ENCODE measurements at regions not wholly inside any gene's neighbourhood (a gene's known extent, or its start where the extent isn't known, plus 50 kb on each side); places are given as distances from the start of the nearest gene placed in this dataset.

DNA sequence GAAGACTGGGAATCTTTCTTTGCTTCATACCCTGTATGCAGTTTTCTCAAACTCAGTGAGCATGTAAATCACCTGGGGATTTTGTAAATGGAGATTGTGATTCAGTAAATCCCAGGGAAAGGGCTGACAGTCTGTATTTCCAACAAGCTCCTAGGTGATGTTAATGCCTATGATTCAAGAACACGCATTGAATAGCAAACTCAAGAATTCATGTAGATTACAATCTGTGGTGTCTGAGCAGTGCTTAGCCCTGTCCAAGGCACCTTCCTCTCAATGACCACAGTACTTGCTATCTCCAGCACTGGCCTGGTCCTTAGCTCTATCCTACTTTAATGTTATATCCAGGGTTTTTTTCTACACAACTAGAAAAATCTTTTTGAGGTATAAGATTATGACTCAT lies 721.4 kb upstream of the MEF2C start:
- H3K4ac ChIP-seq (ENCODE audit: low read depth, low read length): no peak overlapping the region
- no peaks in the 10 kb centered on the region for H3K9me3 ChIP-seq (ENCODE audit: control insufficient read depth, insufficient read depth, low read length)
- no peak overlapping the region for H3K56ac ChIP-seq (ENCODE audit: extremely low read depth, insufficient read depth, low read length)
- no peaks in the 10 kb centered on the region for H4K20me1 ChIP-seq (ENCODE audit: insufficient read depth, low read length)
- intact Hi-C loops (cut with micrococcal nuclease) (no loop called here), dilution Hi-C loops (cut with HindIII; ENCODE audit: low sequenced_read_pairs, unreplicated experiment) (no loop called here), in situ Hi-C loops (cut with MboI; ENCODE audit: low sequenced_read_pairs) (no loop called here)
- ATAC-seq (ENCODE audit: low read depth) (no peak), DNase-seq (no peak)
- H3K36me3 ChIP-seq (ENCODE audit: control insufficient read depth, insufficient read depth, low read length): no peaks in the 10 kb centered on the region
- no peak overlapping the region for H3K4me2 ChIP-seq (ENCODE audit: low read depth, low read length)
- no peaks in the 10 kb centered on the region for H3K27me3 ChIP-seq (ENCODE audit: control insufficient read depth, insufficient read depth, low read length)
- H2AK5ac ChIP-seq (ENCODE audit: low read depth, low read length): no peak overlapping the region
- no peak overlapping the region for H2AK9ac ChIP-seq (replicated peaks; ENCODE audit: low read depth, low read length, poor library complexity)
- no peak overlapping the region for H4K8ac ChIP-seq (ENCODE audit: low read depth in 2 of 2, low read length in 2 of 2)
- no peak overlapping the region for H2BK120ac ChIP-seq (ENCODE audit: low read depth, low read length)
- POLR2A ChIA-PET (ENCODE audit: unreplicated experiment): no interaction called here
- no peak overlapping the region for H3K23ac ChIP-seq (ENCODE audit: low read depth, low read length)
- H4K5ac ChIP-seq (ENCODE audit: low read depth, low read length): no peak overlapping the region
- H3K27ac ChIP-seq (ENCODE audit: insufficient read depth, low read length): no peak overlapping the region
- H2AFZ ChIP-seq (replicated peaks; ENCODE audit: low read length, poor library complexity): no peak overlapping the region
- H3K9ac ChIP-seq (ENCODE audit: low read depth, low read length): no peak overlapping the region
- H3K4me3 ChIP-seq (ENCODE audit: insufficient read depth, low read depth, low read length): no peak overlapping the region
- no peak overlapping the region for H2BK15ac ChIP-seq (ENCODE audit: low read depth, low read length)
- no TSS peak for BruUV-seq (replicated peaks)
- H3K79me1 ChIP-seq (ENCODE audit: low read depth in 1 of 2, low read length in 2 of 2): no peaks in the 10 kb centered on the region
- no CpG with 5 or more reads among the region's 1 CpG for WGBS, 2 experiments (ENCODE audit: extremely low coverage in 2 of 2, insufficient read length in 1 of 2)
- no peak for TF ChIP-seq CEBPB (IDR thresholded peaks at IDR 0.05; ENCODE audit: low read depth, low read length)
- no peak for TF ChIP-seq MAZ (IDR thresholded peaks at IDR 0.05; ENCODE audit: borderline replicate concordance, low read depth, low read length)
- TF ChIP-seq RAD21 (IDR thresholded peaks at IDR 0.05; ENCODE audit: low read length): no peak
- CTCF ChIA-PET: no interaction called here
- H3K14ac ChIP-seq (replicated peaks; ENCODE audit: low read depth, low read length): no peak overlapping the region
- no peak overlapping the region for H3K18ac ChIP-seq (ENCODE audit: low read depth, low read length)
- no peak overlapping the region for H2BK20ac ChIP-seq (ENCODE audit: low read depth, low read length)
- H4K91ac ChIP-seq (ENCODE audit: insufficient read depth, low read depth, low read length): no peak overlapping the region
- H2BK5ac ChIP-seq (ENCODE audit: low read depth, low read length, poor library complexity, severe bottlenecking): no peak overlapping the region
- no peaks in the 10 kb centered on the region for H3K9me1 ChIP-seq (ENCODE audit: insufficient read depth, low read length)
- H3K4me1 ChIP-seq (ENCODE audit: control insufficient read depth, insufficient read depth, low read length): no peaks in the 10 kb centered on the region
